Keratinocyte (primary cell): ENCODE measurements at regions not wholly inside any gene's neighbourhood (a gene's known extent, or its start where the extent isn't known, plus 50 kb on each side); places are given as distances from the start of the nearest gene placed in this dataset.

ENCODE experiments used
- EZH2 ChIP-seq: IDR thresholded peaks from one replicate; pipeline ENCODE4 v1.6.1; 2012; ENCODE audit warnings: inconsistent platforms, mild to moderate bottlenecking, low read length, moderate library complexity
- TF ChIP-seq, protein P1 (sequence below), 3 experiments: IDR thresholded peaks in 1 of 3; conservative IDR thresholded peaks in 1 of 3; optimal IDR thresholded peaks in 1 of 3; 2 replicates in 2 of 3; 3 replicates in 1 of 3; pipeline versions ENCODE3 to v1.5.1; 2011; ENCODE audit warnings: low read length in 3 of 3, mild to moderate bottlenecking in 3 of 3, moderate library complexity in 2 of 3, control low read depth in 1 of 3, inconsistent platforms in 1 of 3; ENCODE audit not compliant: insufficient read depth in 2 of 3; ENCODE audit errors: extremely low read depth in 1 of 3

DNA sequence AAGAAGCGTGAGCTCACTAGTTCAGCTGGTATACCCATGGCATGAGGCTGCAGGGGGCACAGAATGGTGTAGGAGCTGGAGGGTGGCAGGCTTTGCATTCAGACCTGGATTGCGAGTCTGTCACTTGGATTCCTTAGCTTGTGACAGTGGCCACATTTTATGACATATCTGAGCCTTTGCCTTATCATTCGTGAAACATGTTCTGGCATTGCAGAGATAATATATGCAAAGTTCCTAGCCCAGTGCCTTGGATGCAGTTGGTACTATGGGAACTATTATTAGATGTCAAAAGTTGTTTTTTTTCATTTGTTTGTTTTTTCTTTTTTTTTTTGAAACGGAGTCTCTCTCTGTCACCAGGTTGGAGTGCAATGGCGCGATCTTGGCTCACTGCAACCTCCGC lies 230.7 kb upstream of the PRDM1 start:
- TF ChIP-seq, protein P1, sequence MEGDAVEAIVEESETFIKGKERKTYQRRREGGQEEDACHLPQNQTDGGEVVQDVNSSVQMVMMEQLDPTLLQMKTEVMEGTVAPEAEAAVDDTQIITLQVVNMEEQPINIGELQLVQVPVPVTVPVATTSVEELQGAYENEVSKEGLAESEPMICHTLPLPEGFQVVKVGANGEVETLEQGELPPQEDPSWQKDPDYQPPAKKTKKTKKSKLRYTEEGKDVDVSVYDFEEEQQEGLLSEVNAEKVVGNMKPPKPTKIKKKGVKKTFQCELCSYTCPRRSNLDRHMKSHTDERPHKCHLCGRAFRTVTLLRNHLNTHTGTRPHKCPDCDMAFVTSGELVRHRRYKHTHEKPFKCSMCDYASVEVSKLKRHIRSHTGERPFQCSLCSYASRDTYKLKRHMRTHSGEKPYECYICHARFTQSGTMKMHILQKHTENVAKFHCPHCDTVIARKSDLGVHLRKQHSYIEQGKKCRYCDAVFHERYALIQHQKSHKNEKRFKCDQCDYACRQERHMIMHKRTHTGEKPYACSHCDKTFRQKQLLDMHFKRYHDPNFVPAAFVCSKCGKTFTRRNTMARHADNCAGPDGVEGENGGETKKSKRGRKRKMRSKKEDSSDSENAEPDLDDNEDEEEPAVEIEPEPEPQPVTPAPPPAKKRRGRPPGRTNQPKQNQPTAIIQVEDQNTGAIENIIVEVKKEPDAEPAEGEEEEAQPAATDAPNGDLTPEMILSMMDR (optimal IDR thresholded peaks at IDR 0.05 in 1 of 3, IDR thresholded peaks at IDR 0.05 in 1 of 3, conservative IDR thresholded peaks at IDR 0.05 in 1 of 3; ENCODE audit: extremely low read depth in 1 of 3, insufficient read depth in 2 of 3, low read length in 3 of 3) = no peak
- no peak for TF ChIP-seq EZH2
